GM18870 (cell line): ENCODE measurements at regions not wholly inside any gene's neighbourhood (a gene's known extent, or its start where the extent isn't known, plus 50 kb on each side); places are given as distances from the start of the nearest gene placed in this dataset.
A peak's percentile ranks its signal among the peaks of the same experiment; 100 is the strongest.
"Not testable (repeated sequence)": the region's sequence is repeated elsewhere in the genome, so short reads cannot be mapped to it uniquely, and the experiment has no call there.

ENCODE experiments used
- ATAC-seq: cut with Tn5 transposase; IDR thresholded peaks from one replicate; pipeline ENCODE4 v1.9.1; 2021; ENCODE audit warnings: moderate library complexity; ENCODE audit not compliant: unreplicated experiment

DNA sequence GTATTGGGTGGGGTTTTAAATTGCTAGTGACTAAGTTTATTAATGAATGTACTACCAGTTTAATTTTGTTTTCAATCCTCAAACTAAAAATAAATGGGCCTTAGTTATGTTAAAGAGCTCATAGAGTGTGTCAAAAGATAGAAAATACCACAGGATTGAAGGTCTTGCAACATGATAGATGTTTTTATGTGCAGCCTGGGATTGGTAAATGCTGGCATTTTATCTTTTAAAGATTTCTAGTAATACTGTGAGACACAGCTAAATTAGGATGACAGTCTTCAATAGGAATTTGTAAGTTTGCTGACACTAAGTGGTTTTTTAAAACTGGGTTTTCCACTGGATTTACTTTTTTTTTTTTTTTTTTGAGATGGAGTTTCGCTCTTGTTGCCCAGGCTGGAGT, 122.3 kb downstream of the HAUS1 start:
- no peak for ATAC-seq

DNA sequence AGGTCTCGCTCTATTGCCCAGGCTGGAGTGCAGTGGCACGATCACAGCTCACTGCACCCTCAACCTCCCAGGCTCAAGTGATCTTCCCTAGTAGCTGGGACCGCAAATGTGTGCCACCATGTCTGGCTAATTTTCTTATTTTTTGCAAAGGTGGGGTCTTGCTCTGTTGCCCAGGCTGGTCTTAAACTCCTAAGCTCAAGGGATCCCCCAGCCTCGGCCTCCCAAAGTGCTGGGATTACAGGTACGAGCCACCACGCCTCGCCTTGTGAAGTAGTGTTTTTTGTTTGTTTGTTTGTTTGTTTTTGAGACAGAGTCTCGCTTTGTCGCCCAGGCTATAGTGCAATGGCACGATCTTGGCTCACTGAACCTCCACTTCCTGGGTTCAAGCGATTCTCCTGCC, 125.5 kb downstream of the HAUS1 start:
- ATAC-seq = not testable (repeated sequence)

DNA sequence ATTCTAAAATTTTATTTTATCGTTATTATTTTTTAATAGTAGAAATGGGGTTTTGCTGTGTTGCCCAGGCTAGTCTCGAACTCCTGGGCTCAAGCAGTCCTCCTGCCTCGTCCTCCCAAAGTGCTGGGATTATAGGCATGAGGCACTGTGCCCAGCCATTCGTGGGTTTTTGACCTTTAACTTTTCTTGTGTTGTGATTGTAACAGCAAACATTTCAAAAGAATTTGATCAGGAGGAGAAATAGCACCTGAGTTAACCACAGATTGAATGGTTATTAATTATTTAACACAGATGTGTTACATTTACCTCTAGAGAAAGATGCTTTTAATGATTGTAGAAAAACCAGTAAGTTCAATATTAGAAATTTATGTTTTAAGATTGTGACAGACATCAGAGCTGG, 132.0 kb downstream of the HAUS1 start:
- ATAC-seq = no peak

DNA sequence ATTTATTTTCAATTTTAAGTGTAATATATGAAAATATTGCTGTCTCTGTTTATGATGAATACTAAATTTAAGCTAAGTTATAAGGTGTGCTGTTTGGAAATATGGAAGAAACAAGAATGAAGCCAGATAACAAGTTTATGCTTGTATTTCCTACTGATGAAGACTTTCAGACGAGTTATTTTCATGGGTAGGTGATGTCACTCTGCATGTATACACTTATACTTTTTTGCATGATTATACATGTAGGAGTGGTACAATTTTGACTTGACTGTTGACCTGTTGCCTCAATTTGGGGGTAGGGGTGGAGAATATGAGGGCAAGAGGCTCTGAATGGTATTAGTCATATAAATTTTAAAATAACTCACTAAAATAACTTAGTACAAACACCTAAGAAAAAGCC, 133.7 kb downstream of the HAUS1 start:
- ATAC-seq = no peak

DNA sequence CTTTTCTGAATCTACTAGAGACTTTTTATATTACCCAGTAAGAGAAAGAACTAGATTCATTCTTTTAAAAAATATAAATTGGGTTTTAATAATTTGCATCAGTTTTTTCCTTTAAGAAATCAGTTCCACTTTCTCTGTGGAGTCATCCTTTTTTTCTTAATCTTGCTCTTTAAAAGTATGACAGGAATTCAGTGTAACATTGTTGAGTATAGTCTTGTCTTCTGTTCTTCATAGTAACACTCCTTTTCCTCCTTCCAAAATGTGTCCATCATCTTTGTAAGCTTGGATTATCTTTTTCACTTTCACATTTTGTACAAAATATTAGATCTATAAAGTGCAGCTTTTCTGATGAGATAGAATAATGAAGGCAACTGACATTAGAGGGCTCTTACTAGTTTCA, 135.4 kb downstream of the HAUS1 start:
- no peak for ATAC-seq

DNA sequence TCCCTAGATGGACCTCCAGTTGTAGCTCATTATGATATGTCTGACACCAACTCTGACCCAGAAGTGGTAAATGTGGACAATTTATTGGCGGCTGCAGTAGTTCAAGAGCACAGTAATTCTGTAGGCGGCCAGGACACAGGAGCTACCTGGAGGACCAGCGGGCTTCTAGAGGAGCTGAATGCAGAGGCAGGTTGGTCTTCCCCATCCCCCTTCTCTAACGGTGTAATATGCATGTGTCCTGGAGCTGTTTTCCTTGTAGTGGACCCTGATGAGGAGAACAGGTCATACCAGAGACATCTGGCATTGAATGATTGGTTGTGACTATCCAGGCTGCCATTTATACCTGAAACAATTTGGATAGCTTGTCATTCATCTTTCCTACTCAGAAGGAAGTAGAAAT, 135.8 kb downstream of the HAUS1 start:
- no peak for ATAC-seq

DNA sequence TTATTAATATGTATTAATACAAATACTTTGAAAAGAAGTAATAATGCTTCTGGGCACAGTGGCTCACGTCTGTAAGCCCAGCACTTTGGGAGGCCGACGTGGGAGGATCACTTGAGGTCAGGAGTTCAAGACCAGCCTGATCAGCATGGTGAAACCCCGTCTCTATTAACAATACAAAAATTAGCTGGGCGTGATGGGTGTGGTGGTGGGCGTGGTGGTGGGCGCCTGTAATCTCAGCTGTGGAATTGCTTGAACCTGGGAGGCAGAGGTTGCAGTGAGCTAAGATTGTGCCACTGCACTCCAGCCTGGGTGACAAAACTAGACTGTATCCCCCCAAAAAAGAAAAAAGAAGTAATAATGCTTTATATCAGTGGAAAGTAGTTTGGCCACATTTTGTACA, 137.2 kb downstream of the HAUS1 start:
- ATAC-seq = not testable (repeated sequence)

DNA sequence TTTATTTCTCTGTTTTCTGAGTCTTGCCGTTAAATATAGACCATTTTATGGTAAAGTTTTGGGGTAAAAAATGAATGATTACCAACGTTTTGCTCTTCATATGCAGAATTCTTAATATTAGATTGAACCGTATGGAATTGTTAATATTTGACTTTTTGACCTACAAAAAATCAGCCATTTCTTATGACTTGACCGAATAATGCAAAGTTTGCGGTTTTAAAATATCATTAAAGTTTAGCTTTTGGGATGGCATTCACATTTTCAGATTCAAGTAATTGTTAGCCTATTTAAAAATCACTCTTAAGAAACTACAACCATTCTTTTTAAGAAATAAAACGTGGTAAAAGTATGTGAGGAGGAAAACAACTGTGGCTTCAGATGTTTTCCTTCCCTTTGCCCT, 138.0 kb downstream of the HAUS1 start:
- ATAC-seq = no peak

DNA sequence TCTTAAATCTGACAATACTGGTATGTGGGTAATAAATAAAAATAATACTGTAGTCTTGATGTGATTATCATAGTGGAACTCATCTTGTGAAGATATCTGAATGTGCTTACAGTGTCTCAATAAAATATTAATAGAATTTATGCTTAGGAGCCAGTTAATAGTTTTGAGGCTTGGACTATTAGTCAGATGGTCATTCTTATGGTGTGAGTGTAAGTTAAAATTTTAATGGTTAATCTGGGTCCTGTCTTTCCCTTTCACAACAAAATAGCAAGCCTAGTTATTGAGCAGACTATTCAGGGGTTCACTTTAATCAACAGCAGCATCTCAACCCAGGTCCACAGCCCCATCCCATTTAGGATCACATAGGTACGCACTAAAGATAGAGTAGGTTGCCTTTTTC, 138.9 kb downstream of the HAUS1 start:
- no peak for ATAC-seq

DNA sequence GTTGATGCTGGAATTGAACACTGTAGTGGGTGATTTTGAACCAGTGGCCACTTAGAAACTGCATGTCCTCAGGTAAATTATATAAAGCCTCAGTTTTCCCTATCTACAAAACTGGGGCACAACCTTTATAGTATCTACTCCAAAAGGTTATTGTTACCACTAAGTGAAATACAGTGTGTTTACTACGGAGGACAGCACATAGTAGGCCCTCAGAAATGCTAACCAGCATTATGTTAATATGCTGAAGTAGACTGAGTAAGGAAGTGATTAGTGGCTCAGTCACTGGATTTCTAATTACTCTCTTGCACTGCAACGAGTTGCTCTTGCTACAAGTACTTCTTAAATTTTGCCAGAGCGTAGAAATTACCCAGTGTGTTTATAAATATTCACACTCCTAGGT, 139.5 kb downstream of the HAUS1 start:
- ATAC-seq = no peak

DNA sequence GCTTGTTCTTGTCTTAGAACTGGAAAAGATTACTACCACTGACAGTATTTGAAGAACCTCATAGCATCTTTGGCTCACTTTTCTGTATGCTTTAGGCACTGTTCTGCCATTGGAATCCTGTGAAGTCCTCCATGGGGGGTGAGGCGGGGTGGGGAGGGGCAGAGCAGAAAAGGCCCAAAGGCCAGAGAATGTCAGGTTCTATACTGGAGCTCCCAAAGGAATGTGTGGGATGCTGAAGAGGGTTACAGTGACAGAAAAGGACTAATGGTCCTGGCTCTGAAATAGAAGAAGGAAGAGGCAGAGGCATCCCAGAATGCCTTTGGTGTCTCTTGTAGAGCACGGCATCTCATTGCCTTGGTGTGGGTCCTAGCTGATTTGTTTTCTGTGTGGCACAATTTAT, 141.9 kb downstream of the HAUS1 start:
- no peak for ATAC-seq

DNA sequence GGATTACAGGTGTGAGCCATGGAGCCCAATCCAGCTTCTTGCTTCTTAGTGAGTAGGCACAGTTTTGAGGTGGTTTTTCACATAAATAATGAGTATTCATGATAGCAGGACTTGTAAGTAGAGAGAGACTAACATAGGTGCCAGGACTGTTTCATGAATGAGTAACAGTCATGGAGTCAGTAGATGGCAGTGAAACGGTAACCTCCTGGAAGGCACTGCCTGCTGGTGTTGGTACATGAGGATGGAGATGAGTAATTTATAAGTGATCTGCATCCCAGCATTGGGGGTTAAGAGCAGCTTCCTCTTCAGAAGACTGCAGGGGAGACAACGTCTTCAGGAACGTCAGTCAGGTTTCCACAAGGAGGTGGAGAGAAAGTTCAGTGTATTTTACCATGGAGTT, 143.8 kb downstream of the HAUS1 start:
- ATAC-seq = no peak

DNA sequence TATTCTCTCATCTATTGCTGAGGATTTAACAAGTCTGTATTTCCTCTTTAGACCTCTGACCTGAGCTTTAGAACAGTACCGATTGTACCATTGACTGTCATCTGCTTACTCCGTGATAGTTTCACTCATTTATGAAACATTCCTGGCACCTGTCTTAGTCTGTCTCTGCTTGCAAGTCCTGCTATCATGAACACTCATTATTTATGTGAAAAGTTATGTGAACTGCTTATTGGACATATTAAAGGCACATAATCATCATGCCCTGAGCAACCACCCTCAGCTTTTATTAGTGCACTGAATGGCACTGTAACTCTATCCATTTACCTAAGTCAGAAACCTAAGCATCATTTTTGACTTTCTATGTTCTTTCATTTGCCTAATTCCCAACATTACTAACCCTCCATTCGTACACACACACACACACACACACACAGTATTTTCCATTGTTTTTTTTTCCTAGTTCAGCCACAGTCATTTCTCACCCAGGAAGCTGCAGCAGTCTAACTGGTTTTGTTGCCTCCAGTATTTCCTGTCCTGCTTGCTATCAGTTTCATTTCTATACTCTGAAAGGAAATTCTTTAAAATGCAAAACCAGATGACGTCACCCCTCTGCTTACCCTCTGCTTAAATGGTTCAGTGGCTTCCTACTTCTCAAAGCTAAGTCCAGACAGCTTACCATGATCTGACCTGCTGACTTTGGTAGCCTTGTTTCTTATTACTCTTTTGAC, 146.1 kb downstream of the HAUS1 start:
- peak; percentile 98 for ATAC-seq

DNA sequence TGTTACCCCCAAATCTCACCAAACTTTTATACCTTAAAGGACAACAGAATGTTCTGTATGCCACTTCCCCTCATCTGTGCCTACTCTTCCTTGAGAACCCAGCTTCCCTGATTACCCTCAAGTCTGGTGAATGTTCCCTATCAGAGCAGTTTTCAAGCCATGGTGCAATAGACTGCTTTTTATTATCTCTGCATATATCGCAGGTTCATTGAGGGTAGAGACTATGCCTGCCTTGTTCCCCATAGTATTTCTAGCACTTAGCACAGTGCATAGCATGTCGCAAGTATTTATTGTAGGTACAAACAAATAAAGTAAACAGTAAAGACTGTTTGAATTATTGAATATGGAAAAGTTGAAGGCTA, 146.6 kb downstream of the HAUS1 start:
- no peak for ATAC-seq

DNA sequence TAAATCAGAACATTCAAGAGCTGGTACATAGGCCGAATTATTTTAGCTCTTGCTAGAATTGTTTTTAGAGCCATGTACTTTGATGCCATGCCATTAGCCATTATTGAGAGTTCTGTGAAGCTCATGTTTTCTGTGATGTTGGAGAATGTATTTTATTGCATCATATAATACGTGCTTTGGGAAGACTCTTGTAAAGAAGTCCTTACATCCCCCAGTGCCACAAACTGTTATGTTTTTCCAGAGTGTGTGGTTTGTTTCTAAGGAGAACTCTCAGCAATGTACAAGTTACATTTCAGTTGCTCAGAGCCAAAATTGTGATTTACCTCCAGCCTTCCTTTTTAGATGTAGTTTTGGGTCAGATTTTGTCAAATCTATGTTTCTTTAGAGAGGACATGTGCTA, 148.6 kb downstream of the HAUS1 start:
- ATAC-seq = no peak

DNA sequence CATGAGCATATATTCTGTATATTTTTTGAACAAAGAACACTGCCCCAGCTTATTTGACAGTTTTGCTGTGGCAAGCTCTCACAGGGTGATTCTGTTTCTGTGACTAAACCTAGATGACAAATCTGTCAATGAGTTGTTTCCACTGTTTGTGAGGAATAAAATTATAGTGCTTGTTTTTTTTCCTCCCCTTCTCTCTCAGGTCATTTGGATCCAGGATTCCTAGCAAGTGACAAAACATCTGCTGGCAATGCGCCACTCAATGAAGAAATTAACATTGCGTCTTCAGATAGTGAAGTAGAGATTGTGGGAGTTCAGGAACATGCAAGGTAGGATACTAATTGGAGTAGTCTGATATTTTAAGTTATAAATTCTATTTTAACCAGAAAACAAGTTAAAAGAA, 149.3 kb downstream of the HAUS1 start:
- ATAC-seq = no peak

DNA sequence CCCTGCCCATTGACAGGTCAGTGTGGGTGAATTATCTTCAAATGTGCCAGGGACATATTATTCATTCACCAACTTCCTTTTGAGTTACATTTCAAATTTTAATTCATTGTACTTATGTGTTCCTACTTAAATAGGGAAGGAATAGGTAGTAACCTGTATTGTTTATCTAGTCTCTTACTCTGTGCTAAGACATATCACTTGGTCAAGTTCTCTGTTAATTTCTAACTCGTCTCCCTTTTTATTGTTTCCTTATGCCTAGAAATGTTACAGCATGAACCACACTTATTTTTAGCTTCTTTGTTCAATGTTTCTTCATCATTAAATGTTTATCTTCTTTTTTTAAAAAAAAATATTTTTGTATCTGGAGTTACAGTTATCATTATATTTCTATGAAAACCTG, 151.9 kb downstream of the HAUS1 start:
- no peak for ATAC-seq

DNA sequence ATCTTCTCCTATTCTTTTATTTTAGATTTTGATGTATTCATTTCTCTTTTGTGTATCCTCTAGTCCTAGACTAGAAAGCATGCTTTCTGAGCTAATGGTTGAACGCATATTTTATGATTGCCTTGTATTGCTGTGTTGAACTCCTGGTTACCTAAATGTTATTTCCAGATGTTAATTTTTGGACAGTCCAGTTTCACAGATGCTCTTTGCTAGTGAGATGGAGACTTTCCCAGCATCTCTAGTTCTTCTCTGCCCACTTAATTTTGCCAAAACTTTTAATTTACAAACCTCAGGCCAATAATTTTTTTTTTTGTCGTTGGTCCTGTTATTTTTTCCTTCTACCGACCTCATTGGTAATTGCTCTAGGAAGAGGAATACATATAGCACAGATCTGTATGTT, 153.2 kb downstream of the HAUS1 start:
- no peak for ATAC-seq

DNA sequence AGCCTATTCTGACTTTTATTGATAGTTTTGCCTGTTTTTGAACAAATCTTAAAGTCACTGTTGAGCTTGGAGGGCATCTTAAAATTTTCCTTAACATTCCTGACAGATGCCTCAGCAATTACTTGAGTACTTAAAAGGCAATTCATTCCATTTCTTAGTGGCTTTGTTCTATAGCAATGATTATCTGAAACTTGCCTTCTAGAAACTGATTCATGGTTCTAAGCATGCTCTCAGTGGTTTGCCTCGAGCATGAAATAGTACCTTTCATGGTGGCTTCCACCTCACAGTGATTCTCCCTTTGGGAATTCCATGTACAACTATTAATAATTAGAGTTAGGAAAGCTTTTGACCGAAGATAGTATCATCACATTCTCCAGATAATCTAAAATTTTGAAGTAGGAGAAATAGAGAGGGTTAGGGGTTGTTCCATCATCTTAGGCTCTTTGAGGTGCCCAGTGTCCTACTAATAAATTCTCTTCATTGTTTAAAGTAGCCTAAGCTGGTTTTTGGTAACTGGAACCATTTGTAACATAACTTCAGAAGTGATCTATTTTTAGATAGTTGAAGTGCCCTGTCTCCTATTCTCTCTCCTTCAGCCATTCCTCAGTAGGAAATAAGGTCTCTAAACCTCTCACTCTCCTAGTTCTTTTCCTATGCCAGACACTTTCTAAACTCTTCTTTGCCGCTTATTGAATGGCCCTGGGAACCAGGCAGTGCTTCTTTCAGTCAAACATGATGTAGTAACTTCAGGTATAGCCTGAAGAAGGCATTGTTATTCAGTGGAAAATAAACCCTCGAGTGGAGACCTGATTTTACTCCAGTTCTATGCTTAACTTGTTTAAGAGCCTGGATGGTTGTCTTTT, 156.1 kb downstream of the HAUS1 start:
- no peak for ATAC-seq

DNA sequence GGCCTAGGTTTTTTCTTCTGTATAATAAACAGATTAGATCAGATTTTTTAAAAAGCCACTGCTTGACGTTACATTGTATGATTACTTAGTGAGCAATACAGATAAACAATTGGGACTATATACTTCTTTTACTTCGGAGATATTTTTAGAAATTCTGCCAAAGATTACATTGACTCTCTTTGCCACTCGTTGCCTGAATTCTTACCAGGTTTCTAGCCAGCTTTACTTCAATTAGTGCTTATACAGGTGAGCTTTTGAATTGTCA, 156.6 kb downstream of the HAUS1 start:
- no peak for ATAC-seq

DNA sequence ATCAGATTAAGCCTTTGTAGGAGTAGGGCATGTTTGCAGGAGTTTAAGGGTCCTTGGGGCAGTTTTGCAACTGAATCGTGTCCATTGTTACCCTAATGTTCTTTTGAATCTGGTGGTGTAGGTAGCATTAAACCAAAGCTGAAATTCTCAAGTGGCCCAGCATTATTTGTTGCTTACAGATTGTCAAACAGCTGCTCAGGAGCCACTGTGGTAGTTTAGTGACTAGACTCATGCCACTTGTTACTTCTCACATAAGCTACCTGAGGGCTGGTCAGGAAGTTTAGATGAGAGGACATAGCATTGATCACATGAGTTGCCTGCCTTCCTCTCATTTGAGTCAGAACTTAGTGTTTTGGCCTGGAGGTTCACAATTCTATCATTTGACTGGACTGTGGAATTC, 157.6 kb downstream of the HAUS1 start:
- no peak for ATAC-seq

DNA sequence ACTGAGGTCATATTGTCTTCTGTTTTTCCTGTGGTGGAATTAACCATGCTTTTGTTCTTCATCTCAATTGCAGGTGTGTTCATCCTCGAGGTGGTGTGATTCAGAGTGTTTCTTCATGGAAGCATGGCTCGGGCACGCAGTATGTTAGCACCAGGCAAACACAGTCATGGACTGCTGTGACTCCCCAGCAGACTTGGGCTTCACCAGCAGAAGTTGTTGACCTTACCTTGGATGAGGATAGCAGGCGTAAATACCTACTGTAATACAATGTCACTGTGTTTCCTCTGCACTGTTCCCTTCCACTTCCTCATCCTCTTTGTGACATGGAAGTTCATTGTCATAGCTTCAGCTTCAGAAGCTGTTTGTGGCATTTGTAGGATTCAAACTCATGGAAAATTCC, 158.7 kb downstream of the HAUS1 start:
- ATAC-seq = no peak

DNA sequence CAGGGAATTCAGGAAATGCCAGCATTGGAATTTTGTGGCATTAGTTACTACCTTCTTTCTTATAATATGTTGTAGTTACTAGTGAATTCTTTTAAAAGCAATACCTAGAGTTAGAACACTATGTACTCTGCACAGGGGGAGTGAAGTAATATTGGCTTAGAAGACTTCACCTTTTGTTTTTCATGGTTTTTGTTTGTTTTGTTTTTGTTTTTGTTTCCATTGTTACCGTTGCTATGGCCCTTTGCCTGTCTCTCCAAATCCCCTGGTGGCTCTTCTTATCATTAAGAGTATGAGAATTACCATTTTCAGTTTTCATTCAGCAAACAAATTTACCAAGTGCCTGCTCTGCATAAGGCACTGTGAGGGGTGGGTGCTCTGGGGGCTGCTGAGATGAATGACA, 160.1 kb downstream of the HAUS1 start:
- ATAC-seq = peak; percentile 58
